ENCODE measurements at regions not wholly inside any gene's neighbourhood (a gene's known extent, or its start where the extent isn't known, plus 50 kb on each side); places are given as distances from the start of the nearest gene placed in this dataset.

GRCh38 chr13:106852436-106852835, 284.5 kb upstream of the ARGLU1 start:
- TF ChIP-seq, protein P1, sequence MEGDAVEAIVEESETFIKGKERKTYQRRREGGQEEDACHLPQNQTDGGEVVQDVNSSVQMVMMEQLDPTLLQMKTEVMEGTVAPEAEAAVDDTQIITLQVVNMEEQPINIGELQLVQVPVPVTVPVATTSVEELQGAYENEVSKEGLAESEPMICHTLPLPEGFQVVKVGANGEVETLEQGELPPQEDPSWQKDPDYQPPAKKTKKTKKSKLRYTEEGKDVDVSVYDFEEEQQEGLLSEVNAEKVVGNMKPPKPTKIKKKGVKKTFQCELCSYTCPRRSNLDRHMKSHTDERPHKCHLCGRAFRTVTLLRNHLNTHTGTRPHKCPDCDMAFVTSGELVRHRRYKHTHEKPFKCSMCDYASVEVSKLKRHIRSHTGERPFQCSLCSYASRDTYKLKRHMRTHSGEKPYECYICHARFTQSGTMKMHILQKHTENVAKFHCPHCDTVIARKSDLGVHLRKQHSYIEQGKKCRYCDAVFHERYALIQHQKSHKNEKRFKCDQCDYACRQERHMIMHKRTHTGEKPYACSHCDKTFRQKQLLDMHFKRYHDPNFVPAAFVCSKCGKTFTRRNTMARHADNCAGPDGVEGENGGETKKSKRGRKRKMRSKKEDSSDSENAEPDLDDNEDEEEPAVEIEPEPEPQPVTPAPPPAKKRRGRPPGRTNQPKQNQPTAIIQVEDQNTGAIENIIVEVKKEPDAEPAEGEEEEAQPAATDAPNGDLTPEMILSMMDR (IDR thresholded peaks at IDR 0.05; ENCODE audit: unreplicated experiment in 3 of 3), result no peak
- Mint-ChIP-seq H3K9me3 (no peaks in the 10 kb centered on the region), H3K4me3 (no peak overlapping the region), H3K27me3 (ENCODE audit: low read depth) (peaks cover 3% of the 10 kb centered on the region), H3K27ac (no peak overlapping the region), H3K36me3 (ENCODE audit: low read depth) (no peaks in the 10 kb centered on the region), H3K4me1 (no peaks in the 10 kb centered on the region)

DNA sequence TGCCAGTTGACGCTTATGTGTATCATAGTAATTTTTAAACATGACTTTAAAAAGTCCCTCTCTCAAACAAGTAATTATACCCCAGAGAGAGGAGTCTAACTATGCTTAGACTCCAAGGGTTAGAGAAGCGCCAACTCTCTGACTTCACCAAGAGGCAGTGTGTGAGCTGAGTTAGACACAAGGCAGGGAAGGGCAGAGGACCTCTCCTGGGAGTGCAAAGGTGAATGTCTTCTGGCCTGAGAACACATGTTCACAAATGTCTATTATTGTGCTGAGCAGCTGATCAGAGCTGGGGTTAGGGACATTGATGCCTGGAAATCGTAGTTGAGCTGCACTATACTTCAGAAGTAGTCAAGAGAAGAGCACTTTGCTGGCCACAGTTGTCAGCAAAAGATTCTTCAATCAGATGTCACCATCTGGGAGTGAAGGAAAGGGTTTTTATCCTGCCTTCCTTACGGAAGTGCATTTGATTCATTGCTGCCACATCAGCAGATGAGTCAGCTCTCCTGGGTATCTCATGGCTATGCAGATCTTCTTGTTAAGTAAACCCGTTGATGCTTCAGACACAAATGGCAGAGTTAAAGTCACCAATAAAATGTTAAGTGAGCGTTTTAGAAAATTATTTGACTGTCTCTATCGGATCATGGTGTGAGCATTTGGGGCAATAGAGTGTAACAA, 283.2 kb upstream of the ARGLU1 start:
- Mint-ChIP-seq H3K27ac (no peak overlapping the region), H3K9me3 (no peaks in the 10 kb centered on the region), H3K4me3 (no peak overlapping the region), H3K27me3 (ENCODE audit: low read depth) (peaks cover 3% of the 10 kb centered on the region), H3K4me1 (no peaks in the 10 kb centered on the region), H3K36me3 (ENCODE audit: low read depth) (no peaks in the 10 kb centered on the region)
- TF ChIP-seq, protein P1 (IDR thresholded peaks at IDR 0.05; ENCODE audit: unreplicated experiment in 3 of 3), result no peak

DNA sequence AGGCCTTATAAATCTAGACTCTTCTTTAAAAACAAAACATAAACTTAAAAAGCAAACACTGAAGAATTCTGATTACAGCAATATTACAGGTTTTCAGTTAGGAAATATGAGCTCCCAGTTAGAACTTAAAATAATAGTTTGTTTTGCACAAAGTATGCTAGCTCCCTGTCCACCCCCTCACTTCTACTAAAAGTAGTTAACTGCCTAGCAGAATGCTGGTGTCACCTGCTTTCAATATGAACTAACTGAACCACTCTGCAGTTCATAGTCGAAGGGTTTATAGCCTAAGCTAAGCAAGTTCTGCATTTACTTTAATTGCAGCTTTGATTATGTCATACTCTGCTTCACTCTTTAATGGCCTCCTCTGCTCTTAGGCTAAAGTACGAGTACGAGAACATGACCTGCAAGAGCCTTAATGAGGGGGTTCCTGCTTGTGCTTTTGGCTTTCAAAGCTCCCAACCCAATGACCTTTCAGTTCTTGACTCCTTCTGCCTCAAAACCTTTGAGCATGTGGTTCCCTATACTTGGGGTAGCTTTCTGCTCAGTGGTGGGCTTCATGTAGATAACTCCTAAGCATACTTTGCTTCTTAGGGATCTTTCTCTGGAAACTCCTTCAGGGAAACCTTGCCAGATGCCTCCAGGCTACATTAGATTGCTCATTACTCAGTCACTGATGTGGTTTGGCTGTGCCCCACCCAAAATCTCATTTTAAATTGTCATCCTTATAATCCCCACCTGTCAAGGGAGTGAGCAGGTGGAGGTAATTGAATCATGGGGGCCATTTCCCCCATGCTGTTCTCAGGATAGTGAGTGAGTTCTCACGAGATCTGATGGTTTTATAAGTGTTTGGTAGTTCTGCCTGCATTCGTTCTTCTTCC, 278.9 kb upstream of the ARGLU1 start:
- H3K9me3 Mint-ChIP-seq, result no peaks in the 10 kb centered on the region
- TF ChIP-seq, protein P1 (IDR thresholded peaks at IDR 0.05; ENCODE audit: unreplicated experiment in 3 of 3), result no peak
- H3K4me1 Mint-ChIP-seq, result no peaks in the 10 kb centered on the region
- H3K27ac Mint-ChIP-seq, result no peak overlapping the region
- H3K36me3 Mint-ChIP-seq (ENCODE audit: low read depth), result no peaks in the 10 kb centered on the region
- H3K27me3 Mint-ChIP-seq (ENCODE audit: low read depth), result peaks cover 3% of the 10 kb centered on the region
- no peak overlapping the region for H3K4me3 Mint-ChIP-seq

DNA sequence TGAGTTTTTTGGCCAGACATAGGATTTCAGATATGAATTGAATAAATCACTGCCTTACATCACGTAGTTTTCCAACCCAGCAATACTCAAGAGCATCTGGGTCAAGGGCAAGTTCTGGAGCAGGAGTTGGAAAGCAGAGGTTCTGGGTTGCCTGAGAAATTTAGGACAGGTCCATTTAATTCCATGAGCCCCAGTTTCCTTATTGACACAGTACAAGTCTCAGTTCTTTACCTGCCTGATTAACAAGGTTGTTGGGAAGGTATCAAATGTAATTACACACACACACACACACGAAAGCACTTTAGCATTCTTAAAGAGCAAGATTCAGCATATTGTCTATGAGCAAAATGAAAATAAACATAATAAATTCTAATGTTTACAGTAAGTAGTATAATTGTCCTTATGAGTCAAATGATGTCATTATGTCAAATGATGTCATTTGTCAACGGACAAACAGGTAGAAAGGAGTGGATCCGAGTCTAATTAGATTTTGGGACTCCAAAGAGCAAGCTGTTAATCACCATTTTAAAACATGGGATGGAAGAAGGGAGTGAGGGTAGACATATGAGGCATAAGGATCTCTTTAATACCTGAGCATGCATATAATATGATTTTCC, 268.4 kb upstream of the ARGLU1 start:
- TF ChIP-seq, protein P1 (IDR thresholded peaks at IDR 0.05; ENCODE audit: unreplicated experiment in 3 of 3), result no peak
- H3K27me3 Mint-ChIP-seq (ENCODE audit: low read depth), result no peaks in the 10 kb centered on the region

DNA sequence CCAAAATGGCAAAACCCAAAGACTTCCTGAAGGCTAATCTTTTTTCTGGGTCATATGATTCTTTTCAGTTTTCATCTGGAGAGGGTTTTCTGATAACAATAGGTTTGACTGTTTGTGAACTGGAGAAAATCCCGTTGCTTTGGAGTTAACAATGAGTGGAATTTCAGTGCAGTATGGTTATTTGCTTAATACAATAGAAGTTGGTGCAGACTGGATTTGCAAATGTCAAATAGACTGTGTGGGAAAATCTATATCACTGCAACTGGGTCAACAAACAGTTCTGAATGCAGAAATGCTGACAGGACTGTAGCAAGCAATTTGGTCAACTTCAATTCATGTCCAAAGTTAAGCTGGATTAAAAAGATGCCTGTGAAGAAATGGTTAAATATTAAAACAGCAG, 267.5 kb upstream of the ARGLU1 start:
- H3K4me3 Mint-ChIP-seq, result no peak overlapping the region
- no peaks in the 10 kb centered on the region for H3K27me3 Mint-ChIP-seq (ENCODE audit: low read depth)
- H3K4me1 Mint-ChIP-seq, result peaks cover 4% of the 10 kb centered on the region
- TF ChIP-seq, protein P1 (IDR thresholded peaks at IDR 0.05; ENCODE audit: unreplicated experiment in 3 of 3), result no peak
- no peak overlapping the region for H3K27ac Mint-ChIP-seq
- H3K36me3 Mint-ChIP-seq (ENCODE audit: low read depth), result no peaks in the 10 kb centered on the region
- peaks cover 18% of the 10 kb centered on the region for H3K9me3 Mint-ChIP-seq

More for the DNA sequence above, 268.4 kb upstream of the ARGLU1 start:
- Mint-ChIP-seq H3K9me3 (peaks cover 17% of the 10 kb centered on the region), H3K27ac (no peak overlapping the region), H3K36me3 (ENCODE audit: low read depth) (no peaks in the 10 kb centered on the region), H3K4me1 (peaks cover 4% of the 10 kb centered on the region), H3K4me3 (no peak overlapping the region)
